NCI-H2029 treated with DMSO at 0.1 percent for 48 hours (cell line): ENCODE measurements at regions not wholly inside any gene's neighbourhood (a gene's known extent, or its start where the extent isn't known, plus 50 kb on each side); places are given as distances from the start of the nearest gene placed in this dataset.
"Not testable (repeated sequence)": the region's sequence is repeated elsewhere in the genome, so short reads cannot be mapped to it uniquely, and the experiment has no call there.

ENCODE experiments used
- DNase-seq: peaks from one replicate; lab custom pipeline; 2025; lab: John Stamatoyannopoulos, UW

- DNase-seq: not testable (repeated sequence)
Measured at GRCh38 chr2:95654897-95655296, 63.1 kb downstream of the TRIM43 start.

- DNase-seq: not testable (repeated sequence)
Measured at GRCh38 chr2:95656553-95656952, 64.8 kb downstream of the TRIM43 start.

GRCh38 chr2:95657937-95658336, 66.1 kb downstream of the TRIM43 start:
- not testable (repeated sequence) for DNase-seq

GRCh38 chr2:95660766-95661562, 69.2 kb downstream of the TRIM43 start:
- not testable (repeated sequence) for DNase-seq

GRCh38 chr2:95663471-95664441, 72.0 kb downstream of the TRIM43 start:
- not testable (repeated sequence) for DNase-seq

- DNase-seq: not testable (repeated sequence)
Measured at GRCh38 chr2:95666636-95667035, 74.8 kb downstream of the TRIM43 start.

GRCh38 chr2:95667480-95667879, 75.7 kb downstream of the TRIM43 start:
- no peak for DNase-seq

GRCh38 chr2:95668934-95669333, 77.1 kb downstream of the TRIM43 start:
- not testable (repeated sequence) for DNase-seq

- no peak for DNase-seq
Measured at GRCh38 chr2:95669441-95669991, 77.7 kb downstream of the TRIM43 start.

- no peak for DNase-seq
Measured at GRCh38 chr2:95670167-95670566, 78.4 kb downstream of the TRIM43 start.

GRCh38 chr2:95670686-95671085, 78.9 kb downstream of the TRIM43 start:
- DNase-seq: no peak

- DNase-seq: not testable (repeated sequence)
Measured at GRCh38 chr2:95671171-95671570, 79.4 kb downstream of the TRIM43 start.

GRCh38 chr2:95671992-95672391, 80.2 kb downstream of the TRIM43 start:
- not testable (repeated sequence) for DNase-seq

- DNase-seq: not testable (repeated sequence)
Measured at GRCh38 chr2:95672500-95672899, 80.7 kb downstream of the TRIM43 start.

GRCh38 chr2:95674186-95674585, 82.4 kb downstream of the TRIM43 start:
- DNase-seq: no peak

GRCh38 chr2:95676573-95676972, 84.8 kb downstream of the TRIM43 start:
- not testable (repeated sequence) for DNase-seq

- DNase-seq: no peak
Measured at GRCh38 chr2:95677346-95677745, 85.5 kb downstream of the TRIM43 start.

GRCh38 chr2:95677833-95678232, 86.0 kb downstream of the TRIM43 start:
- DNase-seq: not testable (repeated sequence)

GRCh38 chr2:95681158-95681557, 89.4 kb downstream of the TRIM43 start:
- not testable (repeated sequence) for DNase-seq

GRCh38 chr2:95681589-95682081, 89.8 kb downstream of the TRIM43 start:
- not testable (repeated sequence) for DNase-seq

GRCh38 chr2:95682889-95683517, 91.2 kb downstream of the TRIM43 start:
- not testable (repeated sequence) for DNase-seq

GRCh38 chr2:95685513-95685912, 93.7 kb downstream of the TRIM43 start:
- no peak for DNase-seq
